ENCODE measurements at regions not wholly inside any gene's neighbourhood (a gene's known extent, or its start where the extent isn't known, plus 50 kb on each side); places are given as distances from the start of the nearest gene placed in this dataset.

GRCh38 chr2:187001248-187001647 is 152.3 kb upstream of the ZSWIM2 start (continued):
- TF ChIP-seq, protein P1, sequence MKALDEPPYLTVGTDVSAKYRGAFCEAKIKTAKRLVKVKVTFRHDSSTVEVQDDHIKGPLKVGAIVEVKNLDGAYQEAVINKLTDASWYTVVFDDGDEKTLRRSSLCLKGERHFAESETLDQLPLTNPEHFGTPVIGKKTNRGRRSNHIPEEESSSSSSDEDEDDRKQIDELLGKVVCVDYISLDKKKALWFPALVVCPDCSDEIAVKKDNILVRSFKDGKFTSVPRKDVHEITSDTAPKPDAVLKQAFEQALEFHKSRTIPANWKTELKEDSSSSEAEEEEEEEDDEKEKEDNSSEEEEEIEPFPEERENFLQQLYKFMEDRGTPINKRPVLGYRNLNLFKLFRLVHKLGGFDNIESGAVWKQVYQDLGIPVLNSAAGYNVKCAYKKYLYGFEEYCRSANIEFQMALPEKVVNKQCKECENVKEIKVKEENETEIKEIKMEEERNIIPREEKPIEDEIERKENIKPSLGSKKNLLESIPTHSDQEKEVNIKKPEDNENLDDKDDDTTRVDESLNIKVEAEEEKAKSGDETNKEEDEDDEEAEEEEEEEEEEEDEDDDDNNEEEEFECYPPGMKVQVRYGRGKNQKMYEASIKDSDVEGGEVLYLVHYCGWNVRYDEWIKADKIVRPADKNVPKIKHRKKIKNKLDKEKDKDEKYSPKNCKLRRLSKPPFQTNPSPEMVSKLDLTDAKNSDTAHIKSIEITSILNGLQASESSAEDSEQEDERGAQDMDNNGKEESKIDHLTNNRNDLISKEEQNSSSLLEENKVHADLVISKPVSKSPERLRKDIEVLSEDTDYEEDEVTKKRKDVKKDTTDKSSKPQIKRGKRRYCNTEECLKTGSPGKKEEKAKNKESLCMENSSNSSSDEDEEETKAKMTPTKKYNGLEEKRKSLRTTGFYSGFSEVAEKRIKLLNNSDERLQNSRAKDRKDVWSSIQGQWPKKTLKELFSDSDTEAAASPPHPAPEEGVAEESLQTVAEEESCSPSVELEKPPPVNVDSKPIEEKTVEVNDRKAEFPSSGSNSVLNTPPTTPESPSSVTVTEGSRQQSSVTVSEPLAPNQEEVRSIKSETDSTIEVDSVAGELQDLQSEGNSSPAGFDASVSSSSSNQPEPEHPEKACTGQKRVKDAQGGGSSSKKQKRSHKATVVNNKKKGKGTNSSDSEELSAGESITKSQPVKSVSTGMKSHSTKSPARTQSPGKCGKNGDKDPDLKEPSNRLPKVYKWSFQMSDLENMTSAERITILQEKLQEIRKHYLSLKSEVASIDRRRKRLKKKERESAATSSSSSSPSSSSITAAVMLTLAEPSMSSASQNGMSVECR (CRISPR knock-in tag; IDR thresholded peaks at IDR 0.05; ENCODE audit: borderline replicate concordance): no peak
- TF ChIP-seq MXD4 (CRISPR knock-in tag; IDR thresholded peaks at IDR 0.05; ENCODE audit: borderline replicate concordance) (no peak), IRF1 (CRISPR knock-in tag; IDR thresholded peaks at IDR 0.05) (no peak), CREB1 (CRISPR knock-in tag; IDR thresholded peaks at IDR 0.05) (no peak), RORB (CRISPR knock-in tag; IDR thresholded peaks at IDR 0.05) (no peak)
- TF ChIP-seq, protein P2, sequence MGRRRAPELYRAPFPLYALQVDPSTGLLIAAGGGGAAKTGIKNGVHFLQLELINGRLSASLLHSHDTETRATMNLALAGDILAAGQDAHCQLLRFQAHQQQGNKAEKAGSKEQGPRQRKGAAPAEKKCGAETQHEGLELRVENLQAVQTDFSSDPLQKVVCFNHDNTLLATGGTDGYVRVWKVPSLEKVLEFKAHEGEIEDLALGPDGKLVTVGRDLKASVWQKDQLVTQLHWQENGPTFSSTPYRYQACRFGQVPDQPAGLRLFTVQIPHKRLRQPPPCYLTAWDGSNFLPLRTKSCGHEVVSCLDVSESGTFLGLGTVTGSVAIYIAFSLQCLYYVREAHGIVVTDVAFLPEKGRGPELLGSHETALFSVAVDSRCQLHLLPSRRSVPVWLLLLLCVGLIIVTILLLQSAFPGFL (CRISPR knock-in tag; IDR thresholded peaks at IDR 0.05; ENCODE audit: borderline replicate concordance): no peak

DNA sequence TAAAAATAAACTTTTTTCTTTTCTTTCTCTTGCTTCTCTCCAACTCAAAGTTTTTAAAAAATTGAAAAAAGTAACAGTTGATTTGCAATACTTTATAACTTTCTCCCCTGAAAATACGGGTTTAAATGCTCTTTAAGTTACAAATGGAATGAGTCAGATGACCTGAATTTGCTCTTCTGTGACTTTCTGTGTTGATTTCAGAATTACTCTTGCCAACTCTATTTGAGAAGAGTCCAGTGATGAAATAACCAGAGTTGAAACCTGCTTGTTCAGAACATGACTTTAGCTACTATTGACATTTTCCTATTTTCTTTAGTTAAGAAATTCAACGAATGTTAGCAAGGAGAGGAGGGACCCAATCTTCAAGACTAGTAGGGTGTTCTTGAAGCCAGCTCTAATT is 146.1 kb upstream of the ZSWIM2 start:
- DNase-seq (ENCODE audit: low spot score) (no peak), ATAC-seq (no peak)
- no peaks in the 10 kb centered on the region for H3K27me3 Mint-ChIP-seq (ENCODE audit: low read depth)
- TF ChIP-seq OVOL2 (CRISPR knock-in tag; IDR thresholded peaks at IDR 0.05; ENCODE audit: borderline replicate concordance) (no peak), NFYB (CRISPR knock-in tag; conservative IDR thresholded peaks at IDR 0.05; ENCODE audit: low read depth) (no peak), CREM (CRISPR knock-in tag; IDR thresholded peaks at IDR 0.05) (no peak), IRF1 (CRISPR knock-in tag; IDR thresholded peaks at IDR 0.05) (no peak), ATF3 (CRISPR knock-in tag; conservative IDR thresholded peaks at IDR 0.05) (no peak)
- TF ChIP-seq, protein P3, sequence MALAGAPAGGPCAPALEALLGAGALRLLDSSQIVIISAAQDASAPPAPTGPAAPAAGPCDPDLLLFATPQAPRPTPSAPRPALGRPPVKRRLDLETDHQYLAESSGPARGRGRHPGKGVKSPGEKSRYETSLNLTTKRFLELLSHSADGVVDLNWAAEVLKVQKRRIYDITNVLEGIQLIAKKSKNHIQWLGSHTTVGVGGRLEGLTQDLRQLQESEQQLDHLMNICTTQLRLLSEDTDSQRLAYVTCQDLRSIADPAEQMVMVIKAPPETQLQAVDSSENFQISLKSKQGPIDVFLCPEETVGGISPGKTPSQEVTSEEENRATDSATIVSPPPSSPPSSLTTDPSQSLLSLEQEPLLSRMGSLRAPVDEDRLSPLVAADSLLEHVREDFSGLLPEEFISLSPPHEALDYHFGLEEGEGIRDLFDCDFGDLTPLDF (CRISPR knock-in tag; IDR thresholded peaks at IDR 0.05): no peak
- TF ChIP-seq, protein P4, sequence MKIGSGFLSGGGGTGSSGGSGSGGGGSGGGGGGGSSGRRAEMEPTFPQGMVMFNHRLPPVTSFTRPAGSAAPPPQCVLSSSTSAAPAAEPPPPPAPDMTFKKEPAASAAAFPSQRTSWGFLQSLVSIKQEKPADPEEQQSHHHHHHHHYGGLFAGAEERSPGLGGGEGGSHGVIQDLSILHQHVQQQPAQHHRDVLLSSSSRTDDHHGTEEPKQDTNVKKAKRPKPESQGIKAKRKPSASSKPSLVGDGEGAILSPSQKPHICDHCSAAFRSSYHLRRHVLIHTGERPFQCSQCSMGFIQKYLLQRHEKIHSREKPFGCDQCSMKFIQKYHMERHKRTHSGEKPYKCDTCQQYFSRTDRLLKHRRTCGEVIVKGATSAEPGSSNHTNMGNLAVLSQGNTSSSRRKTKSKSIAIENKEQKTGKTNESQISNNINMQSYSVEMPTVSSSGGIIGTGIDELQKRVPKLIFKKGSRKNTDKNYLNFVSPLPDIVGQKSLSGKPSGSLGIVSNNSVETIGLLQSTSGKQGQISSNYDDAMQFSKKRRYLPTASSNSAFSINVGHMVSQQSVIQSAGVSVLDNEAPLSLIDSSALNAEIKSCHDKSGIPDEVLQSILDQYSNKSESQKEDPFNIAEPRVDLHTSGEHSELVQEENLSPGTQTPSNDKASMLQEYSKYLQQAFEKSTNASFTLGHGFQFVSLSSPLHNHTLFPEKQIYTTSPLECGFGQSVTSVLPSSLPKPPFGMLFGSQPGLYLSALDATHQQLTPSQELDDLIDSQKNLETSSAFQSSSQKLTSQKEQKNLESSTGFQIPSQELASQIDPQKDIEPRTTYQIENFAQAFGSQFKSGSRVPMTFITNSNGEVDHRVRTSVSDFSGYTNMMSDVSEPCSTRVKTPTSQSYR (CRISPR knock-in tag; IDR thresholded peaks at IDR 0.05): no peak
- TF ChIP-seq, protein P2 (CRISPR knock-in tag; IDR thresholded peaks at IDR 0.05; ENCODE audit: borderline replicate concordance): no peak
- H3K27ac Mint-ChIP-seq: no peak overlapping the region
- no peaks in the 10 kb centered on the region for H3K9me3 Mint-ChIP-seq
- H3K4me3 Mint-ChIP-seq: no peak overlapping the region
- POLR2A ChIA-PET: interaction anchor here (0.7 kb wide), 1 partner anchor 399 kb away, joined by 3 read pairs; no protein-coding TSS in a partner anchor
- H3K4me1 Mint-ChIP-seq: peaks cover 5% of the 10 kb centered on the region
- no peaks in the 10 kb centered on the region for H3K36me3 Mint-ChIP-seq
- CTCF ChIA-PET: no interaction called here
